T follicular helper cell (primary cell): ENCODE measurements at regions not wholly inside any gene's neighbourhood (a gene's known extent, or its start where the extent isn't known, plus 50 kb on each side); places are given as distances from the start of the nearest gene placed in this dataset.
"Not testable (repeated sequence)": the region's sequence is repeated elsewhere in the genome, so short reads cannot be mapped to it uniquely, and the experiment has no call there.

Experiments
- DNase-seq: peaks from one replicate; pipeline ENCODE4 v3.0.0-alpha.2; 2020; ENCODE audit warnings: low read depth

GRCh38 chr5:87535706-87536105, 123.0 kb upstream of the CCNH start:
- no peak for DNase-seq

- DNase-seq, result no peak
Measured at GRCh38 chr5:87529486-87530076, 116.9 kb upstream of the CCNH start.

GRCh38 chr5:87526131-87526530, 113.4 kb upstream of the CCNH start:
- DNase-seq, result no peak

- DNase-seq, result no peak
Measured at GRCh38 chr5:87524217-87524616, 111.5 kb upstream of the CCNH start.

- DNase-seq, result not testable (repeated sequence)
Measured at GRCh38 chr5:87511778-87512177, 99.0 kb upstream of the CCNH start.

GRCh38 chr5:87503004-87503403, 90.3 kb upstream of the CCNH start:
- DNase-seq, result no peak

- DNase-seq, result no peak
Measured at GRCh38 chr5:87499478-87500410, 87.0 kb upstream of the CCNH start.
